ENCODE measurements at regions not wholly inside any gene's neighbourhood (a gene's known extent, or its start where the extent isn't known, plus 50 kb on each side); places are given as distances from the start of the nearest gene placed in this dataset.

- Histone ChIP-seq H3K79me2 (ENCODE audit: insufficient read depth) (no peaks in the 10 kb centered on the region), H3K9ac (no peak overlapping the region), H3K27ac (no peak overlapping the region), H3K9me2 (ENCODE audit: insufficient read depth) (no peaks in the 10 kb centered on the region), H3K4me3 (no peak overlapping the region), H3K27me3 (replicated peaks; ENCODE audit: insufficient read depth) (no peaks in the 10 kb centered on the region), H3K4me1 (ENCODE audit: insufficient read depth) (peaks cover 12% of the 10 kb centered on the region), H3K9me3 (ENCODE audit: low read depth) (no peaks in the 10 kb centered on the region), H3F3A (ENCODE audit: insufficient read depth) (peaks cover 7% of the 10 kb centered on the region; the same call in 1 of the 2 replicates), H4K20me1 (ENCODE audit: insufficient read depth) (no peaks in the 10 kb centered on the region), H3K4me2 (ENCODE audit: unreplicated experiment) (no peak overlapping the region), H3K36me3 (ENCODE audit: low read depth) (no peaks in the 10 kb centered on the region), H2AFZ (no peak overlapping the region)
- WGBS, 2 experiments (ENCODE audit: low coverage in 1 of 2, low lambda C conversion rate in 2 of 2, missing lambda C conversion rate in 2 of 2), result 28 to 29% methylated on average over 1 of the region's 1 CpG
- no peak for TF ChIP-seq EZH2phosphoT487 (IDR thresholded peaks at IDR 0.05; ENCODE audit: insufficient read depth, low read depth)
- no peak for DNase-seq
- in situ Hi-C loops (cut with MboI), result no loop called here
Observed at GRCh38 chr3:187612656-187613055, 57.5 kb downstream of the SST start.

GRCh38 chr3:187610981-187611511 lies 59.1 kb downstream of the SST start:
- H3K4me1 ChIP-seq (ENCODE audit: insufficient read depth), result peaks cover 12% of the 10 kb centered on the region
- H3K9ac ChIP-seq, result peak overlapping the region; percentile 48
- peak; percentile 79 for DNase-seq
- WGBS, 2 experiments (ENCODE audit: low coverage in 1 of 2, low lambda C conversion rate in 2 of 2, missing lambda C conversion rate in 2 of 2), result 0 to 8% methylated on average over 1 of the region's 1 CpG
- H2AFZ ChIP-seq, result 0 out of 2 replicates have a peak overlapping the region, but pooled peaks have one; percentile 8
- H3K4me2 ChIP-seq (ENCODE audit: unreplicated experiment), result no peak overlapping the region
- peaks cover 7% of the 10 kb centered on the region; the same call in 1 of the 2 replicates for H3F3A ChIP-seq (ENCODE audit: insufficient read depth)
- no peaks in the 10 kb centered on the region for H3K9me3 ChIP-seq (ENCODE audit: low read depth)
- no peaks in the 10 kb centered on the region for H3K79me2 ChIP-seq (ENCODE audit: insufficient read depth)
- no peaks in the 10 kb centered on the region for H3K36me3 ChIP-seq (ENCODE audit: low read depth)
- TF ChIP-seq EZH2 (IDR thresholded peaks at IDR 0.05; ENCODE audit: insufficient read depth, poor library complexity, severe bottlenecking), result no peak
- TF ChIP-seq EZH2phosphoT487 (IDR thresholded peaks at IDR 0.05; ENCODE audit: insufficient read depth, low read depth), result no peak
- H3K9me2 ChIP-seq (ENCODE audit: insufficient read depth), result no peaks in the 10 kb centered on the region
- H3K4me3 ChIP-seq, result no peak overlapping the region
- peak overlapping the region; percentile 66 for H3K27ac ChIP-seq
- H3K27me3 ChIP-seq (replicated peaks; ENCODE audit: insufficient read depth), result peaks cover 11% of the 10 kb centered on the region
- no peaks in the 10 kb centered on the region for H4K20me1 ChIP-seq (ENCODE audit: insufficient read depth)
- in situ Hi-C loops (cut with MboI), result no loop called here

- no peak for DNase-seq
- 2 to 6% methylated on average over 2 of the region's 2 CpGs for WGBS, 2 experiments (ENCODE audit: low coverage in 1 of 2, low lambda C conversion rate in 2 of 2, missing lambda C conversion rate in 2 of 2)
- Histone ChIP-seq H3K36me3 (ENCODE audit: low read depth) (no peaks in the 10 kb centered on the region), H3K27me3 (replicated peaks; ENCODE audit: insufficient read depth) (no peaks in the 10 kb centered on the region; the same call in 1 of the 2 replicates), H3K79me2 (ENCODE audit: insufficient read depth) (no peaks in the 10 kb centered on the region), H3K4me1 (ENCODE audit: insufficient read depth) (0 out of 2 replicates have a peak, but pooled peaks cover 6% of the 10 kb centered on the region), H3K4me3 (no peak overlapping the region), H3F3A (ENCODE audit: insufficient read depth) (0 out of 2 replicates have a peak, but pooled peaks cover 4% of the 10 kb centered on the region), H4K20me1 (ENCODE audit: insufficient read depth) (no peaks in the 10 kb centered on the region), H3K27ac (no peak overlapping the region), H3K9me3 (ENCODE audit: low read depth) (no peaks in the 10 kb centered on the region), H3K9me2 (ENCODE audit: insufficient read depth) (no peaks in the 10 kb centered on the region), H3K9ac (no peak overlapping the region), H3K4me2 (ENCODE audit: unreplicated experiment) (no peak overlapping the region), H2AFZ (no peak overlapping the region)
- TF ChIP-seq EZH2 (IDR thresholded peaks at IDR 0.05; ENCODE audit: insufficient read depth, poor library complexity, severe bottlenecking), result no peak
- TF ChIP-seq EZH2phosphoT487 (IDR thresholded peaks at IDR 0.05; ENCODE audit: insufficient read depth, low read depth), result no peak
- in situ Hi-C loops (cut with MboI), result no loop called here
Observed at GRCh38 chr3:187594272-187594671, 75.9 kb downstream of the SST start.

- no peak overlapping the region for H3K9ac ChIP-seq
- TF ChIP-seq EZH2phosphoT487 (IDR thresholded peaks at IDR 0.05; ENCODE audit: insufficient read depth, low read depth) (no peak), EZH2 (IDR thresholded peaks at IDR 0.05; ENCODE audit: insufficient read depth, poor library complexity, severe bottlenecking) (no peak)
- in situ Hi-C loops (cut with MboI), result no loop called here
- H3K27ac ChIP-seq, result no peak overlapping the region
- DNase-seq, result no peak
- no peak overlapping the region for H2AFZ ChIP-seq
- no peaks in the 10 kb centered on the region for H3K79me2 ChIP-seq (ENCODE audit: insufficient read depth)
- no peaks in the 10 kb centered on the region for H4K20me1 ChIP-seq (ENCODE audit: insufficient read depth)
- WGBS, 2 experiments (ENCODE audit: low coverage in 1 of 2, low lambda C conversion rate in 2 of 2, missing lambda C conversion rate in 2 of 2), result 52 to 58% methylated on average over 5 of the region's 5 CpGs
- no peaks in the 10 kb centered on the region; the same call in 1 of the 2 replicates for H3K27me3 ChIP-seq (replicated peaks; ENCODE audit: insufficient read depth)
- no peaks in the 10 kb centered on the region for H3K9me3 ChIP-seq (ENCODE audit: low read depth)
- no peaks in the 10 kb centered on the region for H3K9me2 ChIP-seq (ENCODE audit: insufficient read depth)
- H3K4me2 ChIP-seq (ENCODE audit: unreplicated experiment), result no peak overlapping the region
- H3K36me3 ChIP-seq (ENCODE audit: low read depth), result no peaks in the 10 kb centered on the region
- H3K4me3 ChIP-seq, result no peak overlapping the region
- 0 out of 2 replicates have a peak, but pooled peaks cover 4% of the 10 kb centered on the region for H3F3A ChIP-seq (ENCODE audit: insufficient read depth)
- 0 out of 2 replicates have a peak, but pooled peaks cover 6% of the 10 kb centered on the region for H3K4me1 ChIP-seq (ENCODE audit: insufficient read depth)
Observed at GRCh38 chr3:187593451-187593850, 76.7 kb downstream of the SST start.
